CD14-positive monocyte (primary cell): ENCODE measurements at regions not wholly inside any gene's neighbourhood (a gene's known extent, or its start where the extent isn't known, plus 50 kb on each side); places are given as distances from the start of the nearest gene placed in this dataset.

Experiments
- DNase-seq, 3 donors: peaks; one replicate each; pipeline ENCODE4 v3.0.0-alpha.2; 2011 to 2022
- H2AFZ ChIP-seq: 2 replicates; pipeline ENCODE4 v1.6.0; 2012; ENCODE audit warnings: mild to moderate bottlenecking, low read depth, low read length, inconsistent platforms; ENCODE audit not compliant: insufficient read depth, poor library complexity, severe bottlenecking
- H3K27ac ChIP-seq, 2 donors: 1 replicate in 1 of 2; 2 replicates in 1 of 2; pipeline ENCODE4 v1.5.1; 2012 to 2013; ENCODE audit warnings: low read length in 2 of 2, control low read depth in 1 of 2, inconsistent platforms in 1 of 2, low read depth in 1 of 2, mild to moderate bottlenecking in 1 of 2
- H3K27me3 ChIP-seq, 2 donors: one replicate each; pipeline versions ENCODE4 v1.6.0 to v1.6.1; 2011 to 2013; ENCODE audit warnings: low read length in 2 of 2; ENCODE audit not compliant: control insufficient read depth in 2 of 2, insufficient read depth in 2 of 2
- H3K36me3 ChIP-seq, 2 donors: replicated peaks in 1 of 2; 1 replicate in 1 of 2; 2 replicates in 1 of 2; pipeline versions ENCODE4 v1.5.1 to v1.6.1; 2012 to 2013; ENCODE audit warnings: low read length in 2 of 2, control low read depth in 1 of 2, inconsistent platforms in 1 of 2, mild to moderate bottlenecking in 1 of 2; ENCODE audit not compliant: insufficient read depth in 2 of 2, control insufficient read depth in 1 of 2
- H3K4me1 ChIP-seq, 2 donors: 1 replicate in 1 of 2; 2 replicates in 1 of 2; pipeline versions ENCODE4 v1.5.1 to v1.6.1; 2012 to 2013; ENCODE audit warnings: low read length in 2 of 2, control low read depth in 1 of 2, inconsistent platforms in 1 of 2, mild to moderate bottlenecking in 1 of 2, moderate library complexity in 1 of 2; ENCODE audit not compliant: insufficient read depth in 2 of 2, control insufficient read depth in 1 of 2
- H3K4me2 ChIP-seq: replicated peaks from 2 replicates; pipeline ENCODE3; 2012; ENCODE audit warnings: low read length, moderate library complexity, mild to moderate bottlenecking; ENCODE audit not compliant: poor library complexity, severe bottlenecking; ENCODE audit errors: extremely low read depth
- H3K4me3 ChIP-seq, 3 experiments: fragments of 200-600 bp in 1 of 3; sonication (generic) in 1 of 3; replicated peaks in 1 of 3; 1 replicate in 2 of 3; 2 replicates in 1 of 3; pipeline ENCODE4 v1.5.1; 2011 to 2013; ENCODE audit warnings: low read length in 3 of 3, mild to moderate bottlenecking in 3 of 3, control low read depth in 2 of 3, low read depth in 2 of 3, inconsistent platforms in 1 of 3, moderate library complexity in 1 of 3
- H3K79me2 ChIP-seq: 2 replicates; pipeline ENCODE4 v1.6.0; 2012; ENCODE audit warnings: mild to moderate bottlenecking, control low read depth, inconsistent platforms, low read length, moderate library complexity; ENCODE audit not compliant: insufficient read depth
- H3K9ac ChIP-seq: 2 replicates; pipeline ENCODE4 v1.6.0; 2017; ENCODE audit warnings: low read length, mild to moderate bottlenecking; ENCODE audit not compliant: insufficient read depth, poor library complexity, severe bottlenecking
- H3K9me3 ChIP-seq, 2 donors: replicated peaks in 1 of 2; 1 replicate in 1 of 2; 2 replicates in 1 of 2; pipeline versions ENCODE4 v1.5.1 to v1.6.1; 2012 to 2013; ENCODE audit warnings: low read length in 2 of 2, control low read depth in 1 of 2; ENCODE audit not compliant: control insufficient read depth in 1 of 2, insufficient read depth in 1 of 2
- H4K20me1 ChIP-seq: 2 replicates; pipeline ENCODE4 v1.6.0; 2012; ENCODE audit warnings: mild to moderate bottlenecking, low read length, control low read depth, moderate library complexity; ENCODE audit not compliant: insufficient read depth
- H3K27ac Mint-ChIP-seq, 7 donors: one replicate each; pipeline ENCODE4 v1.8.0; 2020; ENCODE audit warnings: mild to moderate bottlenecking in 7 of 7, mixed read lengths in 7 of 7, moderate library complexity in 6 of 7, inconsistent platforms in 2 of 7
- H3K27me3 Mint-ChIP-seq, 3 donors: one replicate each; pipeline ENCODE4 v1.8.0; 2021 to 2022; ENCODE audit warnings: low read depth in 3 of 3, mild to moderate bottlenecking in 3 of 3, mixed read lengths in 3 of 3, moderate library complexity in 3 of 3, inconsistent platforms in 1 of 3
- H3K36me3 Mint-ChIP-seq, 2 donors: one replicate each; pipeline ENCODE4 v1.8.0; 2020; ENCODE audit warnings: mixed read lengths in 2 of 2, inconsistent platforms in 1 of 2, mild to moderate bottlenecking in 1 of 2
- H3K4me1 Mint-ChIP-seq: one replicate; pipeline ENCODE4 v1.8.0; 2020; ENCODE audit warnings: mild to moderate bottlenecking, mixed read lengths
- H3K4me3 Mint-ChIP-seq, 2 donors: one replicate each; pipeline ENCODE4 v1.8.0; 2020; ENCODE audit warnings: mild to moderate bottlenecking in 2 of 2, mixed read lengths in 2 of 2, moderate library complexity in 1 of 2
- H3K9me3 Mint-ChIP-seq, 7 donors: one replicate each; pipeline ENCODE4 v1.8.0; 2020 to 2022; ENCODE audit warnings: mixed read lengths in 7 of 7, mild to moderate bottlenecking in 6 of 7, moderate library complexity in 6 of 7, inconsistent platforms in 2 of 7
- WGBS: methylation state at CpG from one replicate; pipeline ENCODE4 v1.1.5; 2013; ENCODE audit warnings: missing lambda C conversion rate; ENCODE audit not compliant: insufficient coverage; 5-methylcytosine and 5-hydroxymethylcytosine counted together
- intact Hi-C, 2 donors: fragments of 100-400 bp; cut with micrococcal nuclease; formaldehyde crosslinking; loops; one replicate each; pipeline versions ENCODE4 v1.15.0 to v1.15.1; 2023
- TF ChIP-seq, protein P1 (sequence below): fragments of 200-600 bp; IDR thresholded peaks from one replicate; pipeline ENCODE4 v1.8.0; 2022; ENCODE audit warnings: antibody characterized with exemption, mild to moderate bottlenecking

DNA sequence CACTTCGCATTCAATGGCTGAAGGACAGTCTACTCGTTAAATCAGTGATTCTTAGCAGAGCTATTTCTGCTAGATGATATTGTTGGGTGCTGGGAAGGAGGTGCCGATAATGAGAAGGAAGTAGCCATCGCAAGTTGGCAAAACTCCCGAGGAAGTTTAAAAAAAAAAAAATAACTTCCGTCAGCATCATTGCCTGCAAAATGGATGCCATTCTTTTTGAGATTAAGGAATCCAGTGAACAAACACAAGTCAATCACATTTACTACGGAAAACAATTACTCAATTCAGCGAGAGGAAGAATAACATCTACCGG lies 74.4 kb upstream of the SFMBT2 start:
- peak overlapping the region; percentile 76 for H2AFZ ChIP-seq
- no peaks in the 10 kb centered on the region for H3K27me3 ChIP-seq
- peak overlapping the region; percentile 80 for H3K4me2 ChIP-seq
- H3K4me1 Mint-ChIP-seq, result peaks cover 83% of the 10 kb centered on the region
- no CpG with 5 or more reads among the region's 9 CpGs for WGBS
- intact Hi-C loops, result no loop called here
- no peaks in the 10 kb centered on the region for H4K20me1 ChIP-seq
- H3K9me3 Mint-ChIP-seq, result peaks cover 0 to 4% (median 0%) of the 10 kb centered on the region in 7 donors
- H3K4me1 ChIP-seq, result peaks cover 79 to 87% of the 10 kb centered on the region in 2 donors
- H3K36me3 Mint-ChIP-seq, result no peaks in the 10 kb centered on the region
- no peaks in the 10 kb centered on the region for H3K36me3 ChIP-seq
- peak overlapping the region; percentile 71 to 90 (median 81) for H3K27ac Mint-ChIP-seq
- TF ChIP-seq, protein P1, sequence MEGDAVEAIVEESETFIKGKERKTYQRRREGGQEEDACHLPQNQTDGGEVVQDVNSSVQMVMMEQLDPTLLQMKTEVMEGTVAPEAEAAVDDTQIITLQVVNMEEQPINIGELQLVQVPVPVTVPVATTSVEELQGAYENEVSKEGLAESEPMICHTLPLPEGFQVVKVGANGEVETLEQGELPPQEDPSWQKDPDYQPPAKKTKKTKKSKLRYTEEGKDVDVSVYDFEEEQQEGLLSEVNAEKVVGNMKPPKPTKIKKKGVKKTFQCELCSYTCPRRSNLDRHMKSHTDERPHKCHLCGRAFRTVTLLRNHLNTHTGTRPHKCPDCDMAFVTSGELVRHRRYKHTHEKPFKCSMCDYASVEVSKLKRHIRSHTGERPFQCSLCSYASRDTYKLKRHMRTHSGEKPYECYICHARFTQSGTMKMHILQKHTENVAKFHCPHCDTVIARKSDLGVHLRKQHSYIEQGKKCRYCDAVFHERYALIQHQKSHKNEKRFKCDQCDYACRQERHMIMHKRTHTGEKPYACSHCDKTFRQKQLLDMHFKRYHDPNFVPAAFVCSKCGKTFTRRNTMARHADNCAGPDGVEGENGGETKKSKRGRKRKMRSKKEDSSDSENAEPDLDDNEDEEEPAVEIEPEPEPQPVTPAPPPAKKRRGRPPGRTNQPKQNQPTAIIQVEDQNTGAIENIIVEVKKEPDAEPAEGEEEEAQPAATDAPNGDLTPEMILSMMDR, result no peak
- H3K4me3 Mint-ChIP-seq, result peak overlapping the region; percentile 65 to 87
- peak overlapping the region; percentile 15 for H3K9ac ChIP-seq
- H3K79me2 ChIP-seq, result no peaks in the 10 kb centered on the region
- DNase-seq, result peak in 2 of 3 donors; percentile 54 to 57
- peak overlapping the region; percentile 24 to 78 for H3K27ac ChIP-seq
- peak overlapping the region; percentile 29 to 73 (median 58) for H3K4me3 ChIP-seq
- H3K9me3 ChIP-seq, result no peaks in the 10 kb centered on the region
- no peaks in the 10 kb centered on the region for H3K27me3 Mint-ChIP-seq

DNA sequence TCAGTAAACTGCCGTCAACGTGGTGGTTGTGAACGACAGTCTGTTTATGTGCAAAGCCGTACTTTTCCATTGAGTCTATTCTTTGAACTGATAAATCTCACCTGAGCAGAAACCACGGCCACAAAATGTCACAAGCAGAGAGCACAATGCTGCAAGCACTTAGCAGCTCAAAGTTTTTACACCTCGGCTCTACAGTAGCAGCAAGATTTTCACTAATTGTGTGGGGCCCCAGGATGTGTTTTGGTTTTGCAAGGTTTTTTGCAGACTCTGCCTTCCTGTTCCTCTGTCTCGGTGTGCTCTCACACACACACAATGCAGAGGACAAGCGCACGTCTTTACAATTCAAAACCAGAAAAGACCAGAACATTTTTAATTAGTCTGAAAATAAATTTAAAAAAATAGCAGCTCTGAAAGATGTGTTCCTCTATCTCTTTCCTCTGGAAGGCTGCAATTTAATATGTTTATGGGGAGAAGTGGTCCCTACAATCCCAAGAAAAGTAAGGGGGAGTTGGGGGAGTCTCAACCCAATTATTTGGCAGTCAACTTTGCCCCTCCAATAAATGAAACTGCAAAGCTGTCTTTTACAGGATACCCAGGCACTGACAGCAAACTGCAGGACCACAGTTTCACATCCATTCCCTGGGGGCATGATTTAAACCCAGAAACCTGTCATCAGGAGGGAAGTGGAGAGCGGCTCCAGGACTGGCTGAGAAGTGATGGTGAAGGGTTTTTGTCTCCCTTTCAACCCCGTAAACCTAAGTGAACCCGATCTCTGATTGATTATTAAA lies 73.8 kb upstream of the SFMBT2 start:
- H3K27ac ChIP-seq, result peak overlapping the region; percentile 24 to 78
- WGBS, result 0% methylated on average over 5 of the region's 12 CpGs

More for the DNA sequence above, 73.8 kb upstream of the SFMBT2 start:
- peak overlapping the region; percentile 65 to 87 for H3K4me3 Mint-ChIP-seq
- Histone ChIP-seq H3K9me3 (no peaks in the 10 kb centered on the region), H3K4me3 (peak overlapping the region; percentile 29 to 73 (median 58)), H2AFZ (peak overlapping the region; percentile 76), H3K4me2 (peak overlapping the region; percentile 80), H3K4me1 (peaks cover 83 to 91% of the 10 kb centered on the region in 2 donors), H3K36me3 (no peaks in the 10 kb centered on the region), H4K20me1 (no peaks in the 10 kb centered on the region), H3K9ac (peak overlapping the region; percentile 15), H3K27me3 (no peaks in the 10 kb centered on the region), H3K79me2 (no peaks in the 10 kb centered on the region)
- intact Hi-C loops, result no loop called here
- peaks cover 0 to 4% (median 0%) of the 10 kb centered on the region in 7 donors for H3K9me3 Mint-ChIP-seq
- H3K27me3 Mint-ChIP-seq, result no peaks in the 10 kb centered on the region
- peak overlapping the region; percentile 71 to 90 (median 81) for H3K27ac Mint-ChIP-seq
- peaks cover 85% of the 10 kb centered on the region for H3K4me1 Mint-ChIP-seq
- TF ChIP-seq, protein P1, result no peak
- H3K36me3 Mint-ChIP-seq, result no peaks in the 10 kb centered on the region
- DNase-seq, result peak in 2 of 3 donors; percentile 35 to 47
